Ascending aorta (tissue), 2 donors: ENCODE measurements at regions not wholly inside any gene's neighbourhood (a gene's known extent, or its start where the extent isn't known, plus 50 kb on each side); places are given as distances from the start of the nearest gene placed in this dataset.

Source experiments
- DNase-seq, 2 donors: peaks; one replicate each; pipeline ENCODE4 v3.0.0-alpha.2; 2019; ENCODE audit warnings: low spot score in 2 of 2
- H3K27ac ChIP-seq, 2 donors: fragments of 200-600 bp; sonication (generic); one replicate each; pipeline ENCODE4 v1.5.1; 2016 to 2017; ENCODE audit warnings: mild to moderate bottlenecking in 1 of 2
- H3K27me3 ChIP-seq: fragments of 200-600 bp; sonication (generic); one replicate; pipeline ENCODE4 v1.5.1; 2017
- H3K36me3 ChIP-seq, 2 donors: fragments of 200-600 bp; sonication (generic); one replicate each; pipeline ENCODE4 v1.5.1; 2016
- H3K4me1 ChIP-seq, 2 donors: fragments of 200-600 bp; sonication (generic); one replicate each; pipeline ENCODE4 v1.5.1; 2016 to 2017; ENCODE audit warnings: mild to moderate bottlenecking in 1 of 2
- H3K4me3 ChIP-seq, 2 donors: fragments of 200-600 bp; sonication (generic); one replicate each; pipeline ENCODE4 v1.5.1; 2016 to 2017; ENCODE audit warnings: mild to moderate bottlenecking in 1 of 2
- H3K9me3 ChIP-seq, 2 donors: fragments of 200-600 bp; sonication (generic); one replicate each; pipeline ENCODE4 v1.5.1; 2016
- CTCF ChIP-seq, 3 experiments: fragments of 200-600 bp in 2 of 3; fragments of 450-650 bp in 1 of 3; sonication (generic) in 2 of 3; IDR thresholded peaks; one replicate each; pipeline ENCODE4 v1.5.1; 2016 to 2019; ENCODE audit warnings: antibody characterized with exemption in 3 of 3, mild to moderate bottlenecking in 1 of 3, moderate library complexity in 1 of 3
- intact Hi-C: fragments of 100-400 bp; cut with DNase I; formaldehyde crosslinking; loops from one replicate; pipeline ENCODE4 v1.15.1; 2023

GRCh38 chr3:22777834-22778233, 425.3 kb upstream of the UBE2E2 start:
- DNase-seq, result no peak
- Histone ChIP-seq H3K27me3 (no peaks in the 10 kb centered on the region), H3K4me1 (no peaks in the 10 kb centered on the region), H3K4me3 (no peak overlapping the region), H3K9me3 (peaks cover 0 to 3% of the 10 kb centered on the region in 2 donors), H3K27ac (no peak overlapping the region), H3K36me3 (no peaks in the 10 kb centered on the region)
- intact Hi-C loops, result no loop called here
- no peak for TF ChIP-seq CTCF (IDR thresholded peaks at IDR 0.05)

- peaks cover 0 to 11% of the 10 kb centered on the region in 2 donors for H3K9me3 ChIP-seq
- no peak for DNase-seq
- no peaks in the 10 kb centered on the region for H3K36me3 ChIP-seq
- no peaks in the 10 kb centered on the region for H3K27me3 ChIP-seq
- no peaks in the 10 kb centered on the region for H3K4me1 ChIP-seq
- intact Hi-C loops, result no loop called here
- H3K27ac ChIP-seq, result no peak overlapping the region
- TF ChIP-seq CTCF (IDR thresholded peaks at IDR 0.05), result no peak
- H3K4me3 ChIP-seq, result no peak overlapping the region
Measured at GRCh38 chr3:22779737-22780136, 423.4 kb upstream of the UBE2E2 start.

GRCh38 chr3:22792533-22792932, 410.6 kb upstream of the UBE2E2 start:
- no peak for DNase-seq
- Histone ChIP-seq H3K4me1 (no peaks in the 10 kb centered on the region), H3K36me3 (no peaks in the 10 kb centered on the region), H3K4me3 (no peak overlapping the region), H3K27me3 (no peaks in the 10 kb centered on the region), H3K9me3 (no peaks in the 10 kb centered on the region), H3K27ac (no peak overlapping the region)
- TF ChIP-seq CTCF (IDR thresholded peaks at IDR 0.05), result no peak
- intact Hi-C loops, result no loop called here

- Histone ChIP-seq H3K27me3 (no peaks in the 10 kb centered on the region), H3K4me3 (no peak overlapping the region), H3K27ac (no peak overlapping the region), H3K9me3 (no peaks in the 10 kb centered on the region), H3K4me1 (no peaks in the 10 kb centered on the region), H3K36me3 (no peaks in the 10 kb centered on the region)
- DNase-seq, result no peak
- no peak for TF ChIP-seq CTCF (IDR thresholded peaks at IDR 0.05)
- intact Hi-C loops, result no loop called here
Measured at GRCh38 chr3:22795917-22796316, 407.2 kb upstream of the UBE2E2 start.

GRCh38 chr3:22798461-22798860, 404.7 kb upstream of the UBE2E2 start:
- intact Hi-C loops, result no loop called here
- Histone ChIP-seq H3K9me3 (no peaks in the 10 kb centered on the region), H3K27ac (no peak overlapping the region), H3K4me1 (no peaks in the 10 kb centered on the region), H3K4me3 (no peak overlapping the region), H3K36me3 (no peaks in the 10 kb centered on the region), H3K27me3 (no peaks in the 10 kb centered on the region)
- TF ChIP-seq CTCF (IDR thresholded peaks at IDR 0.05), result no peak
- DNase-seq, result no peak

- no peaks in the 10 kb centered on the region for H3K9me3 ChIP-seq
- intact Hi-C loops, result no loop called here
- DNase-seq, result no peak
Measured at GRCh38 chr3:22819209-22819608, 383.9 kb upstream of the UBE2E2 start.

More at GRCh38 chr3:22819209-22819608, 383.9 kb upstream of the UBE2E2 start:
- H3K27ac ChIP-seq, result no peak overlapping the region
- no peak for TF ChIP-seq CTCF (IDR thresholded peaks at IDR 0.05)
- no peak overlapping the region for H3K4me3 ChIP-seq
- H3K36me3 ChIP-seq, result no peaks in the 10 kb centered on the region
- H3K27me3 ChIP-seq, result no peaks in the 10 kb centered on the region
- no peaks in the 10 kb centered on the region for H3K4me1 ChIP-seq
